Gastroesophageal sphincter (tissue), 3 donors: ENCODE measurements at regions not wholly inside any gene's neighbourhood (a gene's known extent, or its start where the extent isn't known, plus 50 kb on each side); places are given as distances from the start of the nearest gene placed in this dataset.

ENCODE experiments used
- CTCF ChIP-seq, 4 experiments: fragments of 200-600 bp in 2 of 4; fragments of 450-650 bp in 2 of 4; sonication (generic) in 1 of 4; IDR thresholded peaks; one replicate each; pipeline ENCODE4 v1.5.1; 2017 to 2019; ENCODE audit warnings: antibody characterized with exemption in 4 of 4, mild to moderate bottlenecking in 2 of 4, moderate library complexity in 2 of 4
- POLR2A ChIP-seq, 2 donors: fragments of 450-650 bp; IDR thresholded peaks; one replicate each; pipeline ENCODE4 v1.6.1; 2017; ENCODE audit warnings: antibody characterized with exemption in 2 of 2, mild to moderate bottlenecking in 2 of 2, moderate library complexity in 1 of 2
- POLR2AphosphoS5 ChIP-seq: sonication (generic); formaldehyde crosslinking; IDR thresholded peaks from one replicate; pipeline ENCODE4 v1.6.1; 2017; ENCODE audit warnings: antibody characterized with exemption

GRCh38 chr12:93039930-93040329, 110.8 kb upstream of the EEA1 start:
- no peak for TF ChIP-seq CTCF (IDR thresholded peaks at IDR 0.05)
- no peak for TF ChIP-seq POLR2AphosphoS5
- no peak for TF ChIP-seq POLR2A (IDR thresholded peaks at IDR 0.05)
